PFSK-1 (cell line): ENCODE measurements at regions not wholly inside any gene's neighbourhood (a gene's known extent, or its start where the extent isn't known, plus 50 kb on each side); places are given as distances from the start of the nearest gene placed in this dataset.

ENCODE experiments used
- FOXP2 ChIP-seq: optimal IDR thresholded peaks from 2 replicates; pipeline ENCODE3; 2011; ENCODE audit warnings: borderline replicate concordance, control low read depth, inconsistent platforms; ENCODE audit not compliant: insufficient read depth; ENCODE audit errors: extremely low read length, extremely low read depth
- POLR2AphosphoS5 ChIP-seq: IDR thresholded peaks from 2 replicates; pipeline ENCODE4 v1.6.1; 2012; ENCODE audit warnings: low read depth, mild to moderate bottlenecking, control low read depth, low read length, moderate library complexity
- REST ChIP-seq, 2 experiments: IDR thresholded peaks; 2 replicates each; pipeline versions ENCODE4 v1.6.1 to v1.8.0; 2011 to 2012; ENCODE audit warnings: low read depth in 2 of 2, low read length in 2 of 2, control low read depth in 1 of 2, inconsistent platforms in 1 of 2, mild to moderate bottlenecking in 1 of 2, moderate library complexity in 1 of 2; ENCODE audit not compliant: insufficient read depth in 1 of 2
- SIN3A ChIP-seq: IDR thresholded peaks from 2 replicates; pipeline ENCODE4 v1.6.1; 2012; ENCODE audit warnings: mild to moderate bottlenecking, low read length, moderate library complexity, borderline replicate concordance; ENCODE audit not compliant: insufficient read depth
- TAF1 ChIP-seq: IDR thresholded peaks from 2 replicates; pipeline ENCODE4 v1.6.1; 2012; ENCODE audit warnings: low read length, control low read depth, borderline replicate concordance; ENCODE audit not compliant: insufficient read depth

GRCh38 chr20:58600756-58601155, 50.3 kb upstream of the STX16 start:
- no peak for TF ChIP-seq TAF1
- no peak for TF ChIP-seq FOXP2
- no peak for TF ChIP-seq POLR2AphosphoS5
- TF ChIP-seq SIN3A, result no peak
- TF ChIP-seq REST (IDR thresholded peaks at IDR 0.05; ENCODE audit: insufficient read depth in 1 of 2, low read depth in 2 of 2, low read length in 2 of 2), result no peak

GRCh38 chr20:58599966-58600365, 51.1 kb upstream of the STX16 start:
- TF ChIP-seq POLR2AphosphoS5 (no peak), TAF1 (no peak), FOXP2 (no peak), SIN3A (no peak), REST (IDR thresholded peaks at IDR 0.05; ENCODE audit: insufficient read depth in 1 of 2, low read depth in 2 of 2, low read length in 2 of 2) (no peak)

- TF ChIP-seq TAF1 (no peak), FOXP2 (no peak), POLR2AphosphoS5 (no peak), SIN3A (no peak), REST (IDR thresholded peaks at IDR 0.05; ENCODE audit: insufficient read depth in 1 of 2, low read depth in 2 of 2, low read length in 2 of 2) (no peak)
Observed at GRCh38 chr20:58598211-58599015, 52.7 kb upstream of the STX16 start.

GRCh38 chr20:58597249-58597891, 53.7 kb upstream of the STX16 start:
- TF ChIP-seq FOXP2 (no peak), REST (IDR thresholded peaks at IDR 0.05; ENCODE audit: insufficient read depth in 1 of 2, low read depth in 2 of 2, low read length in 2 of 2) (no peak), TAF1 (no peak), SIN3A (no peak), POLR2AphosphoS5 (no peak)
